ENCODE measurements at regions not wholly inside any gene's neighbourhood (a gene's known extent, or its start where the extent isn't known, plus 50 kb on each side); places are given as distances from the start of the nearest gene placed in this dataset.

DNA sequence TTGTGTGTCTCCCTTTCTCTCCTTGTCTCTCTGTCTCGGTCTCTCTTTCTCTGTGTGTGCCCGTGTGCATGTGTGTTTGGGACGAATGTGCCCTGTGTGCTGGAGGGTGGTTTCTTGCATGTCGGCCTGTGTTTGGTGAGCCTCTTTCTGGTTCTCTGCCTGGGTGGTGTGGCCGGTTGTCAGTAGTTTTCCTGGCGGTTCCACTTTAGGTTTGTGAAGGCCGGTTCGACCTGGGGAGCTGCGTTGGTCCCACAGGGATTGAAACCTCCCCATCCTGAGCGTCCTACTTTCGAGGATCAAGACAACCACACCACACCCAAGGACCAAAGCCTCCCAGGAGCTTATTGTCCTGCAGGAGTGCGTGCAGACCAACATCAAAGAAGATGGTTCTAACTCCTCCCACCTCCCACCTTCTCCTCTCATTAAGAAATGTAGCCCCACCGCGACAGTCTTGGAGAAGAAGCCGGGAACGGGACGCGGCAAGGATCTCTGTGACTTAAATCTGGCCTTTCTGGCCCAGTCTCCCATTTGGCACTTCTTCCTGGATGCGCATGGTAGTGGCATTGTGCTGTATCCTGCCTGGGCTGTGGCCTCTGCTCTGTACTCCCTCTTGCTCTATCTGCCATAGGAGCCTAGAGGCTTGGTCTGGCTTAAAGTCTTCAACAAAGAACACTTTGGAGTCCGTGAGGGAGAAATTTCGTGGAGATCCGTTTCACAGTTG, 1685.0 kb downstream of the TP53TG3F start:
- WGBS, 2 donors = 75 to 78% methylated on average over 22 of the region's 22 CpGs
- Histone ChIP-seq H3K27ac (ENCODE audit: low read depth in 1 of 2, low read length in 2 of 2) (no peak overlapping the region), H3K4me3 (ENCODE audit: low read length in 2 of 2) (no peak overlapping the region), H3K4me1 (ENCODE audit: control insufficient read depth in 1 of 2, insufficient read depth in 2 of 2, low read length in 2 of 2) (no peaks in the 10 kb centered on the region), H3K9me3 (ENCODE audit: control insufficient read depth, low read length) (no peaks in the 10 kb centered on the region), H3K36me3 (ENCODE audit: control insufficient read depth in 1 of 2, insufficient read depth in 2 of 2, low read length in 1 of 2) (no peaks in the 10 kb centered on the region), H3K27me3 (ENCODE audit: control insufficient read depth in 1 of 2, insufficient read depth in 2 of 2, low read length in 1 of 2) (no peaks in the 10 kb centered on the region)
- no peak for DNase-seq
- intact Hi-C loops (cut with DNase I) = no loop called here
- no peak for ATAC-seq (ENCODE audit: low FRiP score)

DNA sequence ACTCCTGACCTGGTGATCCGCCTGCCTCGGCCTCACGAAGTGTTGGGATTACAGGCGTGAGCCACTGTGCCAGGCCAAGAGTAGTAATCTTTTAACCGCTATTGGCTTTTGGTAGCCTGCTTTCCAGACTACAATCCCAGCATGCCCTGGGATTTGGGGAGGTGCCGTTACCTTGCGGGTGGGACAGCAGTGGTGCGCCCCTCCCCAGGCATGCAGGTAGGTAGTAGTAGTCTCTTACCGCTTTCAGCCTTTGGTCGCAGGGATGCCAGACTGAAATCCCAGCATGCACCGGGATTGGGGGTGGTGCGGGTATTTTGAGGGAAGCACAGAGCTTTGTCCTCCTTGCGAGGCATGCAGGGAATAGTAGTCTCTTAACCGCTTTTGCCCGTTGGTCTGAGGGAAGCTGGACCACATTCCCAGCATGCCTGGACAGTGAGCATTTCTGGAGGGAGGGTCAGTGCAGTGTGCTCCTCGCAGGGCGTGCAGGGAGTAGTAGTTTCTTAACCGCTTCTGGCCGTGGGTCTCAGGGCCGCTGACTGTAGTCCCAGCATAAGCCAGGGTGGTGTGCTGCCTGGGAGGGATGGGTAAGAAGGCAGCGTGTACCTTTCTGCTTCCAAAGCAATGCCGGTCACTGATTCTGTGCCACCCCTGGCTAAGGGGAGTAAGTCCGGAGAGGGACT, 1686.8 kb downstream of the TP53TG3F start:
- Histone ChIP-seq H3K36me3 (ENCODE audit: control insufficient read depth in 1 of 2, insufficient read depth in 2 of 2, low read length in 1 of 2) (no peaks in the 10 kb centered on the region), H3K27me3 (ENCODE audit: control insufficient read depth in 1 of 2, insufficient read depth in 2 of 2, low read length in 1 of 2) (no peaks in the 10 kb centered on the region), H3K4me1 (ENCODE audit: control insufficient read depth in 1 of 2, insufficient read depth in 2 of 2, low read length in 2 of 2) (no peaks in the 10 kb centered on the region), H3K4me3 (ENCODE audit: low read length in 2 of 2) (no peak overlapping the region), H3K9me3 (ENCODE audit: control insufficient read depth, low read length) (peaks cover 1% of the 10 kb centered on the region), H3K27ac (ENCODE audit: low read depth in 1 of 2, low read length in 2 of 2) (no peak overlapping the region)
- WGBS, 2 donors = 84 to 85% methylated on average over 23 of the region's 23 CpGs
- intact Hi-C loops (cut with DNase I) = no loop called here
- no peak for ATAC-seq (ENCODE audit: low FRiP score)
- DNase-seq = peak in 1 of 2 donors; percentile 53

DNA sequence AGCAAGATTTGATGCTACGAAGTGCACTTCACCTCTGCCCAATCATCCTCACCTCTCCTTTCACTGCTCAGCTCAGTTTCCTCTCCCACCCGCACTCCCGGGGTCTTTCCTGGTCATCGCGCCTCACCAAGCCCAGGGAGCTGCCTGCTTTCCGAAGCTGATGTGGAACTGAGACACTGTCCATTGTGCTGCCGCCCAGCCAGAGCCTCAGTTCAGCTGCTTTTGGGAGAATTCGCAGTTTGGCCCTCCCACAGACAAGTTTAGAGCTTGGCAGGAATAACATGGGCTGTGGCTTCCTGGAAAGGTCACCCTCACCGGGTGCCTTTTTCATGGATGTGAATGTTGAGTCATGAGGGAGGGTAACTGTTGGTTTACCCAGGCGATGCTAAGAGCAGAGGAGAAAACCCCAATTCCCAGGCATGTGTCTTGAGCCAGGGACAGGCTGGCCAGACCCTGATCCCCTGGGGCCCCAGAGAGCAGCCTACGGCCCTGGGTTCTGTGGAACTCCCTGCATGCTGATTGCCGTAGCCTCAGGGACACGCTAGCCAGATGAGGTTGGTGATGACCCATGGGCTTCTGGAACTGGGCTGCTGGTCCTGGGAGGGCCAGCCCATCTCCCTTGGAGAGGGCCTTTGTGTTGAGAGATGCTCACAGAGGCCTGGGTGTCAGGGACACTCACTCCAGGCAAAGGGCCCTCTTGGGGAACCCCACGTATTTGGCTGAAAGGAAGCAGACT, 1687.5 kb downstream of the TP53TG3F start:
- no peak overlapping the region for H3K27ac ChIP-seq (ENCODE audit: low read depth in 1 of 2, low read length in 2 of 2)
- no peak overlapping the region for H3K4me3 ChIP-seq (ENCODE audit: low read length in 2 of 2)
- no peaks in the 10 kb centered on the region for H3K27me3 ChIP-seq (ENCODE audit: control insufficient read depth in 1 of 2, insufficient read depth in 2 of 2, low read length in 1 of 2)
- 80 to 83% methylated on average over 14 of the region's 14 CpGs for WGBS, 2 donors
- ATAC-seq (ENCODE audit: low FRiP score) = no peak
- intact Hi-C loops (cut with DNase I) = no loop called here
- DNase-seq = peak in 1 of 2 donors; percentile 59
- H3K36me3 ChIP-seq (ENCODE audit: control insufficient read depth in 1 of 2, insufficient read depth in 2 of 2, low read length in 1 of 2) = no peaks in the 10 kb centered on the region
- H3K9me3 ChIP-seq (ENCODE audit: control insufficient read depth, low read length) = peaks cover 1% of the 10 kb centered on the region
- H3K4me1 ChIP-seq (ENCODE audit: control insufficient read depth in 1 of 2, insufficient read depth in 2 of 2, low read length in 2 of 2) = no peaks in the 10 kb centered on the region

DNA sequence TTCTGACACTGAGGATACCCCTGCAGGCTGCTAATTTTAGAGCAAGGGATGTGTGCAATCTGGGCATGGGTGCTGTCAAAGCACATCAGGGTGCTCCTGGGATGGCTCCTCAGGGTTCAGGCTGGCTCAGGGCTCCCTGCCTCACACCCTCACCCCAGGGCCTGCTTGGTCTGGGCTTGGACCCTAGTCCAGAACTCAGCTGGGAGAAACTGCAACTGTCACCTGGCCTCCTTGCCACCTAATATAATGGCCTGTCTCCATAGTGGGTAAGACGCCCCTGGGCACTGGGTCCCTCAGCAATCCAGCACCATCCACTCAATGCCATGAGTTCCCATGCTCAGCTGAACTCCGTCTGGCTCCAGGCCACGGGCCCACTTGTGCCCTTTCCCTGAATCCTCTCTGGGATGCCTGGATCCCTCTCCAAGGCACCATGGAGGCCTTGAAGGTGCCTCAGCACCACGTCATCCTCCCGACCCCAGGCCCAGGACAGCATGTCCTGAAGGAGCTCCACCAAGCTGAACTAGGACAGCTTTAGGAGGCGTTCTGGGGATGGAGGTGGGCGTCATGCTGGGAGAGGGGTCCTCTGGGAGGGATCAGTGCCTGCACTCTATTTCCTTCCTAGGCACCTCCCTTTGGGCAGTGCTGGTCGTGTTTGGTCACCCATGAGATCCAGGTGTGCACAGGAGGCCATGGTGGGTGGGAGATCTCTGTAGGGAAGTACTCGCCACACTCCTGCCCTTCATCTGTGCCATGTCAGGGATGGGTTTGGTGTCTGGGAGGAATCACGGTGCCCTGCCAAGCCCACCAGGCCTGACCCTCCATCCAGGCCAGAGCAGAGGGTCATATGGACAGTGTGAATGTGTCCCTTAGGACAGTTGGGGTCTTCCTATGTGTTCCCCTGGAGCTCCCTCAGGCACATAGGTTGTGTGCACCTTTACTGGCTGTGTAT, 1688.4 kb downstream of the TP53TG3F start:
- Histone ChIP-seq H3K4me3 (ENCODE audit: low read length in 2 of 2) (no peak overlapping the region), H3K4me1 (ENCODE audit: control insufficient read depth in 1 of 2, insufficient read depth in 2 of 2, low read length in 2 of 2) (no peaks in the 10 kb centered on the region), H3K27me3 (ENCODE audit: control insufficient read depth in 1 of 2, insufficient read depth in 2 of 2, low read length in 1 of 2) (no peaks in the 10 kb centered on the region), H3K9me3 (ENCODE audit: control insufficient read depth, low read length) (peaks cover 1% of the 10 kb centered on the region), H3K27ac (ENCODE audit: low read depth in 1 of 2, low read length in 2 of 2) (no peak overlapping the region), H3K36me3 (ENCODE audit: control insufficient read depth in 1 of 2, insufficient read depth in 2 of 2, low read length in 1 of 2) (no peaks in the 10 kb centered on the region)
- intact Hi-C loops (cut with DNase I) = no loop called here
- DNase-seq (no peak), ATAC-seq (ENCODE audit: low FRiP score) (no peak)
- 56 to 59% methylated on average over 10 of the region's 10 CpGs for WGBS, 2 donors

DNA sequence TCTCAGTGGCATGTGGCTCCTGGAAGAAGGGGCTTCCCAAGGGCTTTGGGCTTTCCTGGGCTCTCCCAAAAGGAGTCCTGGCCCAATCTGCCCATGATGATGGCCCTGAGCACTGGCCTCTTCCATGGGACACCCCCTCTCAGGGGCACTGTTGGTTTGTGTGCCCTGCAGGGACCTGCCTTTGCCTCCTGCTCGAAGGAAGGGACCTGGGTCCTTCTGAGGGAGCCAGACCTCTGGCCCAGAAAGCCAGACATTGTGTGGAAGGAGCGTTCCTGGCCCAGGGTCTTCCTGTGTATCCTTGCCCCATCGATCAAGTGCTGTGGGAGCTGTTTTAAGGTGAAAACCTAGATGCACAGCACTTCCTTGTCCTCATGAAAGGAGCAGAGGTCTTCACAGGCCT, 1689.3 kb downstream of the TP53TG3F start:
- ATAC-seq (ENCODE audit: low FRiP score) = no peak
- 37 to 47% methylated on average over 3 of the region's 3 CpGs for WGBS, 2 donors
- Histone ChIP-seq H3K27ac (ENCODE audit: low read depth in 1 of 2, low read length in 2 of 2) (no peak overlapping the region), H3K27me3 (ENCODE audit: control insufficient read depth in 1 of 2, insufficient read depth in 2 of 2, low read length in 1 of 2) (no peaks in the 10 kb centered on the region), H3K36me3 (ENCODE audit: control insufficient read depth in 1 of 2, insufficient read depth in 2 of 2, low read length in 1 of 2) (no peaks in the 10 kb centered on the region), H3K4me3 (ENCODE audit: low read length in 2 of 2) (no peak overlapping the region), H3K9me3 (ENCODE audit: control insufficient read depth, low read length) (peaks cover 1% of the 10 kb centered on the region), H3K4me1 (ENCODE audit: control insufficient read depth in 1 of 2, insufficient read depth in 2 of 2, low read length in 2 of 2) (no peaks in the 10 kb centered on the region)
- DNase-seq = no peak
- intact Hi-C loops (cut with DNase I) = no loop called here

DNA sequence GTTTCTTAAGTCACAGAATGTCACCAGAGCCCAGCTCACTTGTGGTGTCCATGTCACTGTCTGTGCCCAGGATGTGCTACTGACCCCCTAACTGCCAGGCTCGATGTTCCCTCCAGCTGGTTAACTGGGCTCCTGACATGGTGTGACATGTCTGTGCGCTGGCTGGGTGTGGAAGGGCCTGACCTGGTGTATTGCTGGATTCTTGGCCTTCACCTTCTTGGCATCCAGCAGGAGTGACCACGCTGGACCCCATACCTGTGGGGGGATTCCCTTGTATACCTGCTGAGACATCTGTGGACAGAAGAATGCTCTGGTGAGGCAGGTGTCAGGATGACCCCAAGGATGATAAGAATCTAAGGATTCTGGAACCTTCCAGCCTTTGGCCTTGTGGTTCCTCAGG, 1690.1 kb downstream of the TP53TG3F start:
- H3K27me3 ChIP-seq (ENCODE audit: control insufficient read depth in 1 of 2, insufficient read depth in 2 of 2, low read length in 1 of 2) = no peaks in the 10 kb centered on the region
- H3K9me3 ChIP-seq (ENCODE audit: control insufficient read depth, low read length) = peaks cover 1% of the 10 kb centered on the region
- H3K4me1 ChIP-seq (ENCODE audit: control insufficient read depth in 1 of 2, insufficient read depth in 2 of 2, low read length in 2 of 2) = no peaks in the 10 kb centered on the region
- 44 to 46% methylated on average over 3 of the region's 3 CpGs for WGBS, 2 donors
- no peak overlapping the region for H3K4me3 ChIP-seq (ENCODE audit: low read length in 2 of 2)
- intact Hi-C loops (cut with DNase I) = no loop called here
- DNase-seq = no peak
- H3K36me3 ChIP-seq (ENCODE audit: control insufficient read depth in 1 of 2, insufficient read depth in 2 of 2, low read length in 1 of 2) = no peaks in the 10 kb centered on the region
- H3K27ac ChIP-seq (ENCODE audit: low read depth in 1 of 2, low read length in 2 of 2) = no peak overlapping the region
- ATAC-seq (ENCODE audit: low FRiP score) = no peak

DNA sequence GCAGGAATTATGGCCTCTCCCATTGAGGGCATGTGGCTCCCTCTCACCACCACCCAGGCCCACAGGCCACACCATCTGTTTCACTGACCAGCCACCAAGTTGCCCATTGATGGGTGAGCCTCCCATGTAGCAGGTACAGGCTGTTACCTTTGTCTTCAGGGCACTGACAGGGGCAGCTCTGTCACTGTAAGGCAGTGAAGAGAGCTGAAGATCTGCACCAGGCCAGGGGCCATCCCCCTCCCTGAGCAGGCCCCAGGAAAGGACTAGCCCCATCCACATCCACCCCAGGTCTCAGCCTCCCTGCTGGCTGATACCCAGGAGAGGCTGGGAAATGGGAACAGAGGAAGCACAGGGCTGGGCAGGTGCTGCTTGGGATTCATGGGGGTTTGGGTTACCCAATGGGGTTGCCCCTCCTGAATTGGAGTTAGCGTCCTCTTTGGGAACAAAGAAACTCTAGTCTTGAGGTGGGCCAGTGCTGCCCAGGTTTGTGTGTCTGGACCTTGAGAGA, 1691.4 kb downstream of the TP53TG3F start:
- intact Hi-C loops (cut with DNase I) = no loop called here
- Histone ChIP-seq H3K27me3 (ENCODE audit: control insufficient read depth in 1 of 2, insufficient read depth in 2 of 2, low read length in 1 of 2) (no peaks in the 10 kb centered on the region), H3K4me3 (ENCODE audit: low read length in 2 of 2) (no peak overlapping the region), H3K27ac (ENCODE audit: low read depth in 1 of 2, low read length in 2 of 2) (no peak overlapping the region), H3K36me3 (ENCODE audit: control insufficient read depth in 1 of 2, insufficient read depth in 2 of 2, low read length in 1 of 2) (no peaks in the 10 kb centered on the region), H3K9me3 (ENCODE audit: control insufficient read depth, low read length) (peaks cover 1% of the 10 kb centered on the region), H3K4me1 (ENCODE audit: control insufficient read depth in 1 of 2, insufficient read depth in 2 of 2, low read length in 2 of 2) (no peaks in the 10 kb centered on the region)
- no peak for ATAC-seq (ENCODE audit: low FRiP score)
- no peak for DNase-seq
- WGBS, 2 donors = 62 to 73% methylated on average over 1 of the region's 1 CpG

DNA sequence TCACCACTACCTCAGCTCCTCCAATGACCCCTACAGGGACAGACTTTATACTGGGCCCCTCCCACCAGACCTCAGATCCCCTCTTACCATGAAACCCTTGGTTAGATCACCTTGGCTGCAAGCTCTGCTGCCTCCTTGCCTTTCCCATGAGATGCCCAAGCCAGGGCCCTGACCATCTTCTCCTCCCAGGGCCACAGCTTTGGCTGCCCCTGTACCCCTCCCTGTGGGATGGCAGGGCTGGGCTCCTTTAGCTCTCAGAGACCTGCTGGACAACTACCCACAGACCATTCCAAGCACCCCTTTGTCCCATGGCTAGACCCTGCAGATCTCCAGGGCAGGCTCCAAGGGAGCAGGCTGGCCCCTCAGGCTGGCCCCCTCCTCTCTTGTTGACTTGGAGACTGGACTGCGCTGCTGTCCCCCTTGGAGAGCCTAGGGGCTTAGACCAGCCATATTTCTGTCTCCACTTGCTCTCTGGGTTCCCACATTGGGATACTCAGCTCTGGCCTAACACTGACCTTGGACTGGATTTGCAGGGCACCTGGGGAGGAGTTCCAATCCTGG, 1692.7 kb downstream of the TP53TG3F start:
- peak in 1 of 2 donors; percentile 53 for DNase-seq
- no peaks in the 10 kb centered on the region for H3K36me3 ChIP-seq (ENCODE audit: control insufficient read depth in 1 of 2, insufficient read depth in 2 of 2, low read length in 1 of 2)

More for the DNA sequence above, 1692.7 kb downstream of the TP53TG3F start:
- no peak for ATAC-seq (ENCODE audit: low FRiP score)
- Histone ChIP-seq H3K27me3 (ENCODE audit: control insufficient read depth in 1 of 2, insufficient read depth in 2 of 2, low read length in 1 of 2) (no peaks in the 10 kb centered on the region), H3K27ac (ENCODE audit: low read depth in 1 of 2, low read length in 2 of 2) (no peak overlapping the region), H3K9me3 (ENCODE audit: control insufficient read depth, low read length) (peaks cover 1% of the 10 kb centered on the region), H3K4me3 (ENCODE audit: low read length in 2 of 2) (no peak overlapping the region), H3K4me1 (ENCODE audit: control insufficient read depth in 1 of 2, insufficient read depth in 2 of 2, low read length in 2 of 2) (no peaks in the 10 kb centered on the region)
- WGBS, 2 donors = 0 to 16% methylated on average over 1 of the region's 1 CpG
- intact Hi-C loops (cut with DNase I) = no loop called here

Data from aorta (tissue), 5 donors.